Activated CD8-positive, alpha-beta T cell treated with anti-CD3 and anti-CD28 coated beads for 36 hours (primary cell): ENCODE measurements at regions not wholly inside any gene's neighbourhood (a gene's known extent, or its start where the extent isn't known, plus 50 kb on each side); places are given as distances from the start of the nearest gene placed in this dataset.

Experiments
- ATAC-seq: fragments of 200-7000 bp; cut with Tn5 transposase; one replicate; pipeline ENCODE4 v1.10.0; 2021; ENCODE audit warnings: mild to moderate bottlenecking, moderate library complexity
- CTCF ChIA-PET: fragments of 350-600 bp; sonication (Branson Sonifier 250); formaldehyde crosslinking; loops from one replicate; lab custom pipeline; 2021; ENCODE audit warnings: antibody characterized with exemption; lab: Charles Lee
- POLR2A ChIA-PET: fragments of 350-600 bp; sonication (Branson Sonifier 250); formaldehyde crosslinking; loops from one replicate; lab custom pipeline; 2021; ENCODE audit warnings: antibody characterized with exemption; lab: Charles Lee
- DNase-seq: peaks from one replicate; pipeline ENCODE4 v3.0.0-alpha.2; 2020
- H3K27ac Mint-ChIP-seq: one replicate; pipeline ENCODE4 v1.8.0; 2021; ENCODE audit warnings: mild to moderate bottlenecking, mixed read lengths
- H3K27me3 Mint-ChIP-seq: one replicate; pipeline ENCODE4 v1.8.0; 2021; ENCODE audit warnings: mixed read lengths
- H3K36me3 Mint-ChIP-seq: one replicate; pipeline ENCODE4 v1.8.0; 2021; ENCODE audit warnings: low read depth, mixed read lengths
- H3K4me1 Mint-ChIP-seq: one replicate; pipeline ENCODE4 v1.8.0; 2021; ENCODE audit warnings: low read depth, mixed read lengths
- H3K4me3 Mint-ChIP-seq: one replicate; pipeline ENCODE4 v1.8.0; 2021; ENCODE audit warnings: mild to moderate bottlenecking, moderate library complexity, mixed read lengths
- H3K9me3 Mint-ChIP-seq: one replicate; pipeline ENCODE4 v1.8.0; 2021; ENCODE audit warnings: mixed read lengths
- intact Hi-C: fragments of 100-400 bp; cut with micrococcal nuclease; formaldehyde crosslinking; loops from one replicate; pipeline ENCODE4 v1.10.0; 2022
- TF ChIP-seq, protein P1 (sequence below): fragments of 200-600 bp; IDR thresholded peaks from one replicate; pipeline ENCODE4 v1.8.0; 2022; ENCODE audit warnings: antibody characterized with exemption, mild to moderate bottlenecking

DNA sequence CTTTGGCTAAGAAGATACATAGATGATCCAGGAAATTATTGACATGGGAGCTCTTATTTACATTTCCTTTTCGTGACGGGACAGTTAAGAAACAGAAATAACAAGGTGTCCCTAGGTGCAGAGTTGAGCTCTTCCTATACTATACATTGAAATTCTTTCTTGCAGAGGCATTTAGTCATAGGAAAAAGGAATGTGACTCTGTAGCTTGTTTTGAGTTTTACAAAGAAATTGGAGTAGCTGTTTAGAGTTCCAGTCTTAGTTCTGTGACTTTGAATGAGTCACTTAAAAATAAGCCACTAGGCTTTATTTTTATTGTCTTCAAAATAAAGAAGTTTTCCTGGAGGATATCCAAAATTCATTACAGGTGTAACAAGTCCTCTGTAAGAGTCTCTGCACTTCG is 723.5 kb upstream of the SGO1 start:
- ChIA-PET CTCF (no interaction called here), POLR2A (no interaction called here)
- Mint-ChIP-seq H3K9me3 (peaks cover 11% of the 10 kb centered on the region), H3K4me3 (no peak overlapping the region), H3K4me1 (no peaks in the 10 kb centered on the region), H3K27ac (no peak overlapping the region), H3K36me3 (no peaks in the 10 kb centered on the region), H3K27me3 (no peaks in the 10 kb centered on the region)
- no peak for DNase-seq
- TF ChIP-seq, protein P1, sequence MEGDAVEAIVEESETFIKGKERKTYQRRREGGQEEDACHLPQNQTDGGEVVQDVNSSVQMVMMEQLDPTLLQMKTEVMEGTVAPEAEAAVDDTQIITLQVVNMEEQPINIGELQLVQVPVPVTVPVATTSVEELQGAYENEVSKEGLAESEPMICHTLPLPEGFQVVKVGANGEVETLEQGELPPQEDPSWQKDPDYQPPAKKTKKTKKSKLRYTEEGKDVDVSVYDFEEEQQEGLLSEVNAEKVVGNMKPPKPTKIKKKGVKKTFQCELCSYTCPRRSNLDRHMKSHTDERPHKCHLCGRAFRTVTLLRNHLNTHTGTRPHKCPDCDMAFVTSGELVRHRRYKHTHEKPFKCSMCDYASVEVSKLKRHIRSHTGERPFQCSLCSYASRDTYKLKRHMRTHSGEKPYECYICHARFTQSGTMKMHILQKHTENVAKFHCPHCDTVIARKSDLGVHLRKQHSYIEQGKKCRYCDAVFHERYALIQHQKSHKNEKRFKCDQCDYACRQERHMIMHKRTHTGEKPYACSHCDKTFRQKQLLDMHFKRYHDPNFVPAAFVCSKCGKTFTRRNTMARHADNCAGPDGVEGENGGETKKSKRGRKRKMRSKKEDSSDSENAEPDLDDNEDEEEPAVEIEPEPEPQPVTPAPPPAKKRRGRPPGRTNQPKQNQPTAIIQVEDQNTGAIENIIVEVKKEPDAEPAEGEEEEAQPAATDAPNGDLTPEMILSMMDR = no peak
- intact Hi-C loops = no loop called here
- ATAC-seq = no peak

DNA sequence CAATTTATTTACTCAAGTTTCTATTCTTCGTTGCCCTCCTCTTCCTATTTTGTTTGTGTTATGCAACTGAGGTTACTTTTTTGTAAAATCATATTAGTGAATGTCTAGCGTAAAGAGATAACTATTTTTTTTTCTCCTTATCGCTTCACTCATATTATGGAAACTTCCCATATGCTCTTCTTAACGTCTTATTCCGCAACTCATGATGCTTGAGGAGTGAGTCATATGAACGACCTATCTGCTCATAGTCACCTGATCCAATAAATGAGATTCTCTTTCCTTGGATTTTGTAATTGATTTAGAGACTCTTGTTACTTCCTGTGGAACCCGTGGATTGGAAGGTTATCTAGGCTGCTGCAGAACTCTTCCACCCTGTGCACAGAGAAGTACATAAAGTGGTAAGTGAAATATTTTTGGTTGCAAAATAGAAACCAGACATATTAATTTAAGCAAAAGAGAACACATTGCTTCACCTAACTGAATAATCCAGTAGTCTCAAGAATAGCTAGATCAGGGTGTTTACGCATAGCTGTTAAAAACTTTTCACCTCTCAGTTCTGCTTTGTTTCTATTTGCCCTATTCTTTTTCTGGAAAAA is 719.3 kb upstream of the SGO1 start:
- Mint-ChIP-seq H3K27ac (no peak overlapping the region), H3K36me3 (no peaks in the 10 kb centered on the region), H3K4me3 (no peak overlapping the region), H3K9me3 (peaks cover 8% of the 10 kb centered on the region), H3K4me1 (no peaks in the 10 kb centered on the region), H3K27me3 (no peaks in the 10 kb centered on the region)
- TF ChIP-seq, protein P1 = no peak
- no peak for DNase-seq
- POLR2A ChIA-PET = no interaction called here
- intact Hi-C loops = no loop called here
- CTCF ChIA-PET = no interaction called here
- ATAC-seq = no peak

DNA sequence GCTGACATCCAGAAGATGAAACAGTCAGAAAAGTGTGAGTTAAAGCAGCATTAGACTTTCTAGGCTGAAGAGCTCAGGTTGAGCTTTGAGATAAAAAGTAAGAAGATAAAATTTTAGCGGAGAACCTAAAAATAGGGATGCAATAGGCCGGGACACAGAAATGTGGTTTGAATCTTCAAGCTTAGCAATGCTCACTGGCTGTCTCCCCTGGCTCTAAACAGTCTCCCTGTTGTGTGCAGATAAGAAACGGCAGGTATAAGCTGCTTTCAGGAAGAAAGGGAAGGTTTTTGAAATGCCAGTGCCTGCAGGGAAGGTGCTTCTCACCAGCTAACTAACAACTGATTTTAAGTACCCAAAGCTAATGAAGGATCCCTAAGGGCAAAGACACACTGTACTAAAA is 718.7 kb upstream of the SGO1 start:
- intact Hi-C loops = no loop called here
- Mint-ChIP-seq H3K4me1 (no peaks in the 10 kb centered on the region), H3K36me3 (no peaks in the 10 kb centered on the region), H3K9me3 (peaks cover 11% of the 10 kb centered on the region), H3K4me3 (no peak overlapping the region), H3K27ac (no peak overlapping the region), H3K27me3 (no peaks in the 10 kb centered on the region)
- ATAC-seq (no peak), DNase-seq (no peak)
- POLR2A ChIA-PET = no interaction called here
- TF ChIP-seq, protein P1 = no peak
- CTCF ChIA-PET = no interaction called here

DNA sequence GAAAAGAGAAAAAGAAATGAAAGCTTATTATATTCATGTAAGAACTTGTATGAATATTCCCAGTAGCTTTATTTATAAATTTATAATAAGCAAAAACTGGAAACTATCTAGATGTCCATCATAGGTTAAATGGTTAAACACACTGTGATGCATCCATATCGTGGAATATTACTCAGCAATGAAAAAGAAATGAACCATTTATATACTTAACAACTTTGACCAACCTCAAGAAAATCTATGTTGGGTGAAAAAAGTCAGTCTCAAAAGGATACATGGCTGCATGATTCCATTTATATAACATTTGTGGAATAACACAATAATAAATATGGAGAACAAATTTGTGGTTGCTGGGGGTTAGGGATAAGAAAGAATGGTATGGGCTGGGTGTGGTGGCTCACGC is 713.0 kb upstream of the SGO1 start:
- ChIA-PET POLR2A (no interaction called here), CTCF (no interaction called here)
- TF ChIP-seq, protein P1 = no peak
- Mint-ChIP-seq H3K4me3 (no peak overlapping the region), H3K27me3 (no peaks in the 10 kb centered on the region), H3K4me1 (no peaks in the 10 kb centered on the region), H3K36me3 (no peaks in the 10 kb centered on the region), H3K27ac (no peak overlapping the region), H3K9me3 (peaks cover 29% of the 10 kb centered on the region)
- ATAC-seq (no peak), DNase-seq (no peak)
- intact Hi-C loops = no loop called here

DNA sequence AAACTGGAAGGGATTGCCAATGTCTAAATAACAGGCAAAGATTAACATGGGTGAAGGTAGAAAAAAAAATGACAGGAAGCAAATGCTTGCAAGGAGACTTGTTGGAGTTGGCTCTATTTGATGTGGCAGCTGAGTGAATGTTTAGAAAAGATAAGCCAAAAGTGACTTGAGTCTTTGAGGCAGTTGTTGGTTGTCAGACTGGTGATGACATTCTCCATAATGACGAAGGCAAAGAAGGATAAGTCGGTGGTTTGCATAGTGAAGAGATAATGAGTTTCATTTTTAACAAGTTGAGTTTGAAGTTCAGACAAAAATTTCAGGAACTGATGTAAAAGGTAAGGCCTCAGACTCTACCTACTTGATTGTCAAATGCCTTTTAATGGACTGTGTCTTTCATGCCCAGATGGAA is 704.1 kb upstream of the SGO1 start:
- H3K27me3 Mint-ChIP-seq = no peaks in the 10 kb centered on the region
- intact Hi-C loops = no loop called here
- H3K4me1 Mint-ChIP-seq = no peaks in the 10 kb centered on the region
- CTCF ChIA-PET = no interaction called here
- TF ChIP-seq, protein P1 = no peak
- H3K4me3 Mint-ChIP-seq = no peak overlapping the region
- no peak overlapping the region for H3K27ac Mint-ChIP-seq
- ATAC-seq = no peak
- peaks cover 12% of the 10 kb centered on the region for H3K9me3 Mint-ChIP-seq
- POLR2A ChIA-PET = no interaction called here
- H3K36me3 Mint-ChIP-seq = no peaks in the 10 kb centered on the region
- DNase-seq = no peak
